ENCODE measurements at regions not wholly inside any gene's neighbourhood (a gene's known extent, or its start where the extent isn't known, plus 50 kb on each side); places are given as distances from the start of the nearest gene placed in this dataset.
A peak's percentile ranks its signal among the peaks of the same experiment; 100 is the strongest.

- peaks cover 7 to 14% of the 10 kb centered on the region in 2 donors for H3K27me3 Mint-ChIP-seq (ENCODE audit: low read depth in 2 of 2)
- 4% methylated on average over 83 of the region's 83 CpGs for WGBS (ENCODE audit: insufficient coverage)
- no peak overlapping the region for H3K27ac ChIP-seq (ENCODE audit: low read length)
- H3K36me3 ChIP-seq (ENCODE audit: control insufficient read depth, insufficient read depth, low read length): no peaks in the 10 kb centered on the region
- intact Hi-C loops (cut with micrococcal nuclease): loop anchor here (1.0 kb wide), 1 partner anchor 309 kb away; no protein-coding TSS in a partner anchor
- H3K4me3 Mint-ChIP-seq: peak overlapping the region; percentile 49
- no peak for TF ChIP-seq CTCF (IDR thresholded peaks at IDR 0.05)
- H3K4me3 ChIP-seq (ENCODE audit: low read length): no peak overlapping the region
- H3K27ac Mint-ChIP-seq: no peak overlapping the region
- DNase-seq (no peak), ATAC-seq (no peak)
- H3K36me3 Mint-ChIP-seq: no peaks in the 10 kb centered on the region
- peaks cover 12% of the 10 kb centered on the region for H3K27me3 ChIP-seq (ENCODE audit: control insufficient read depth, insufficient read depth, low read length)
- peaks cover 13% of the 10 kb centered on the region for H3K4me1 ChIP-seq (ENCODE audit: control insufficient read depth, insufficient read depth, low read length)
- no peaks in the 10 kb centered on the region for H3K9me3 Mint-ChIP-seq
- H3K9me3 ChIP-seq (ENCODE audit: control insufficient read depth, insufficient read depth, low read length): peaks cover 3% of the 10 kb centered on the region
- H3K4me1 Mint-ChIP-seq: peaks cover 0 to 5% of the 10 kb centered on the region in 2 donors
Measured at GRCh38 chr1:9181990-9182783, 52.4 kb upstream of the H6PD start.

DNA sequence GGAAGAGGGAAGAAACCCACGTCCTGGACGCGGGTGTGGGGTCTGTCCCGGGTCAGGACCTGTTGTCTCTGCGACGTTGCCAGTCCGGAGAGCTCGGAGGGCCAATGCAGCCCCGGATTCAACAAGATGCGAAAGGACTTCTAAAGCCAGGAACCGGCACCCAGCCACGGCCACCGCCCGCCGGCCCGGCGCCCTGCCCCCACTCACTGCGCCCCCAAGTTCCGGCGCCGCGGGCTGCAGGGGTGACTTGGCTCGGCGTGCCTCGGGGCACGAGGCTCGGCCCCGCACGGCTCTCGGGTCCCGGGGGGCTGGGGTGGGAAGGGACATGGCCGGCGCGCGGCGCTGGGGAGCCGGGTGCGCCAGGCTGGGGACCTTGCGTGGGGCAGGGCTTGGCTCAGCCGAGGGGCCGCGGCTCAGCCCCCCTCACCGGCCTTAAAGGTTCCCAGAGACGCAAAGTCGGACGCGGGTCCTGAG is 51.8 kb upstream of the H6PD start:
- Histone ChIP-seq H3K27ac (ENCODE audit: low read length) (no peak overlapping the region), H3K36me3 (ENCODE audit: control insufficient read depth, insufficient read depth, low read length) (no peaks in the 10 kb centered on the region), H3K27me3 (ENCODE audit: control insufficient read depth, insufficient read depth, low read length) (peaks cover 12% of the 10 kb centered on the region), H3K9me3 (ENCODE audit: control insufficient read depth, insufficient read depth, low read length) (peaks cover 3% of the 10 kb centered on the region), H3K4me3 (ENCODE audit: low read length) (no peak overlapping the region), H3K4me1 (ENCODE audit: control insufficient read depth, insufficient read depth, low read length) (peaks cover 13% of the 10 kb centered on the region)
- intact Hi-C loops (cut with micrococcal nuclease): no loop called here
- H3K4me1 Mint-ChIP-seq: peaks cover 0 to 5% of the 10 kb centered on the region in 2 donors
- TF ChIP-seq CTCF (IDR thresholded peaks at IDR 0.05): no peak
- peaks cover 7 to 14% of the 10 kb centered on the region in 2 donors for H3K27me3 Mint-ChIP-seq (ENCODE audit: low read depth in 2 of 2)
- H3K27ac Mint-ChIP-seq: no peak overlapping the region
- H3K9me3 Mint-ChIP-seq: no peaks in the 10 kb centered on the region
- no peaks in the 10 kb centered on the region for H3K36me3 Mint-ChIP-seq
- DNase-seq: no peak
- H3K4me3 Mint-ChIP-seq: peak overlapping the region; percentile 31
- WGBS (ENCODE audit: insufficient coverage): 2% methylated on average over 47 of the region's 47 CpGs
- no peak for ATAC-seq

DNA sequence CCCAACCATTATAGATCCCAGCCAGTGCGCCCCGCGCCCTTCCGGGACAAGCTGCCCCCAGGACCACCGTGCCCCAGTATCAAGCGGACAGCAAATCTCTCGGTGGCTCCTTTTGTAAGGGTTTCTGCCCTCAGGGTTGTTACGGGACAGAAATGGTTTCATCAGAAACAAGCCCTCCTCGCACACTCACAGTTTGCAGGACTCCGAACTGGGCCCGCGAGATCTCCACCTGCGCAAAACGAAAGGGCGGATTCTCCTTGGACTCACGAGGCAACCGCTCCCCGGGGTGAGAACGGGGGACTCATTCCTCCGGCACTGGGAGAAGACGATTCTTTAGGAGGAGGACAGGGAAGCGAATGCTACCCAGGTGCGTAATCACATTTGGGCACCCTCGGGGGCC is 51.1 kb upstream of the H6PD start:
- no peak for ATAC-seq
- Mint-ChIP-seq H3K4me1 (peaks cover 0 to 5% of the 10 kb centered on the region in 2 donors), H3K27me3 (ENCODE audit: low read depth in 2 of 2) (peaks cover 7 to 14% of the 10 kb centered on the region in 2 donors), H3K36me3 (no peaks in the 10 kb centered on the region), H3K27ac (no peak overlapping the region), H3K9me3 (no peaks in the 10 kb centered on the region), H3K4me3 (no peak overlapping the region)
- Histone ChIP-seq H3K4me3 (ENCODE audit: low read length) (no peak overlapping the region), H3K27me3 (ENCODE audit: control insufficient read depth, insufficient read depth, low read length) (peaks cover 12% of the 10 kb centered on the region), H3K27ac (ENCODE audit: low read length) (no peak overlapping the region), H3K4me1 (ENCODE audit: control insufficient read depth, insufficient read depth, low read length) (peaks cover 13% of the 10 kb centered on the region), H3K9me3 (ENCODE audit: control insufficient read depth, insufficient read depth, low read length) (peaks cover 3% of the 10 kb centered on the region), H3K36me3 (ENCODE audit: control insufficient read depth, insufficient read depth, low read length) (no peaks in the 10 kb centered on the region)
- intact Hi-C loops (cut with micrococcal nuclease): no loop called here
- WGBS (ENCODE audit: insufficient coverage): 47% methylated on average over 24 of the region's 24 CpGs
- no peak for TF ChIP-seq CTCF (IDR thresholded peaks at IDR 0.05)
- DNase-seq: no peak

Data from natural killer cell (primary cell).